C4-2B (cell line): ENCODE measurements at regions not wholly inside any gene's neighbourhood (a gene's known extent, or its start where the extent isn't known, plus 50 kb on each side); places are given as distances from the start of the nearest gene placed in this dataset.

Source experiments
- H3K27ac ChIP-seq: fragments of 450-650 bp; 2 replicates; pipeline ENCODE4 v1.5.1; 2017
- ZFX ChIP-seq: fragments of 450-650 bp; IDR thresholded peaks from 2 replicates; pipeline ENCODE4 v1.6.1; 2017
- TF ChIP-seq, protein P1 (sequence below): fragments of 450-650 bp; conservative IDR thresholded peaks from 2 replicates; pipeline ENCODE4 v1.5.1; 2017; ENCODE audit warnings: mild to moderate bottlenecking

DNA sequence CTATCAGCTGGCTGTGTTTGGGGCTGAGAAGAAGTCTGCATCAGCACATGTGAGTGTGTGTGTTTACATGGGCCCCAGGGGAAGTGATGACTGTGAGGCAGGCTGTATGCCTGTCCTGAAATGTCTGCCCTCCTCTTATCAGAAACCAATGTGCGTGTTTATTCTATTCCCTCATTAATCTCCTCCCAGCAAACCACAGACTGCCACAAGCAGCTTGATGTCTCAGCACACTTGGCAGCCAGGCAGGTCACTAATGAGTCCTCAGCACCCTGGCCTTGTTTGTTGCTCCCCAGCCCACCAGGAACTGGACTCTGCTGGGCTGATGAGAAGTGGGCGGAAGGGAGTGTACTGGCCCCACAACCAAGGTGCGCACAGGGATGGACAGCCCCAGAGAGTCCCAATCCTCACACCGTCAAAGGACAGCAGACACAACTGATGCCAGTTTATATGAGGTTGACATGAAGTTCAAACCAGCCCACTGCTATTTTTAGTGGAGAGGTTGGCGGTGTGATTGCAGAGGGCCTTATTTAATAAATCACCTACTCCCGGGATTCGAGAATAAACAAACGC, 225.8 kb downstream of the ETS1 start:
- H3K27ac ChIP-seq = no peak overlapping the region
- TF ChIP-seq, protein P1, sequence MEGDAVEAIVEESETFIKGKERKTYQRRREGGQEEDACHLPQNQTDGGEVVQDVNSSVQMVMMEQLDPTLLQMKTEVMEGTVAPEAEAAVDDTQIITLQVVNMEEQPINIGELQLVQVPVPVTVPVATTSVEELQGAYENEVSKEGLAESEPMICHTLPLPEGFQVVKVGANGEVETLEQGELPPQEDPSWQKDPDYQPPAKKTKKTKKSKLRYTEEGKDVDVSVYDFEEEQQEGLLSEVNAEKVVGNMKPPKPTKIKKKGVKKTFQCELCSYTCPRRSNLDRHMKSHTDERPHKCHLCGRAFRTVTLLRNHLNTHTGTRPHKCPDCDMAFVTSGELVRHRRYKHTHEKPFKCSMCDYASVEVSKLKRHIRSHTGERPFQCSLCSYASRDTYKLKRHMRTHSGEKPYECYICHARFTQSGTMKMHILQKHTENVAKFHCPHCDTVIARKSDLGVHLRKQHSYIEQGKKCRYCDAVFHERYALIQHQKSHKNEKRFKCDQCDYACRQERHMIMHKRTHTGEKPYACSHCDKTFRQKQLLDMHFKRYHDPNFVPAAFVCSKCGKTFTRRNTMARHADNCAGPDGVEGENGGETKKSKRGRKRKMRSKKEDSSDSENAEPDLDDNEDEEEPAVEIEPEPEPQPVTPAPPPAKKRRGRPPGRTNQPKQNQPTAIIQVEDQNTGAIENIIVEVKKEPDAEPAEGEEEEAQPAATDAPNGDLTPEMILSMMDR = no peak
- no peak for TF ChIP-seq ZFX

DNA sequence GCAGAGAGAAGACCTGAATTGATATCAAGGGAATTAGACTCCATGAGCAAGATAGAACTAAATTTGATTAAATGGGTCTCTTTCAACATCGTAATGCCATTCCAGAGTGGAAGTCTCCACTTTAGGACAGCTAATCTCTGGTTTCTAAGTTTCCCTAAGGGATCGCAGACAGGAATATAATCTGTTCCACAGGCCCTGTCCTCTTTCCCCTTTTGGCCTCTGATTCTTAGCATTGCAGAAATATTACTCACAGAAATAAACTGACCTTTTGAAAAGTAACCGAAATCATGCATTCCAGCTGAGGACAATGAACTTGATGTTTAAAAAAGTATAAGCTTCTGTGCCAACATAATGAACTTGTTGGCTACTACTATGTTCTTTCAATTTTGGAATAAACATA, 227.8 kb downstream of the ETS1 start:
- no peak overlapping the region for H3K27ac ChIP-seq
- no peak for TF ChIP-seq ZFX
- TF ChIP-seq, protein P1 = no peak

DNA sequence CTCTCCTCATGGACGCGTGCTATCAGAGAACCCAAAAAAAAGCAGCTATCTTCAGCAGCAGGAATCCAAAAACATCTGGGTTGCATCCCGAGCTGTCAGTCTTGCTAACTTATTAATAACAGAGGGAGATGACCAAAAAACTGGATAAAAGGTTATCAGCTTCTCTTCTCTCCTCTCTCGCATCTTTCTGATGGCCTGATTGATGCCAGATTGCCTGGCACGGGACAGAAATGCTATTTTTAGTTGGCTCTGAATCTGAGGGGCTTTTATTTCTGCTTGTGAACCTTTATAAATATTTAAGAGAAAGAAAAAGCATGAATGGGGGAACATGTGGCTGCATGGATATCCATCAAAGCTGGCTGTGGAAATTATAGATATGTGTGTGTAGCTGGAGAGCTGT, 230.3 kb downstream of the ETS1 start:
- H3K27ac ChIP-seq = no peak overlapping the region
- TF ChIP-seq ZFX = no peak
- TF ChIP-seq, protein P1 = no peak

DNA sequence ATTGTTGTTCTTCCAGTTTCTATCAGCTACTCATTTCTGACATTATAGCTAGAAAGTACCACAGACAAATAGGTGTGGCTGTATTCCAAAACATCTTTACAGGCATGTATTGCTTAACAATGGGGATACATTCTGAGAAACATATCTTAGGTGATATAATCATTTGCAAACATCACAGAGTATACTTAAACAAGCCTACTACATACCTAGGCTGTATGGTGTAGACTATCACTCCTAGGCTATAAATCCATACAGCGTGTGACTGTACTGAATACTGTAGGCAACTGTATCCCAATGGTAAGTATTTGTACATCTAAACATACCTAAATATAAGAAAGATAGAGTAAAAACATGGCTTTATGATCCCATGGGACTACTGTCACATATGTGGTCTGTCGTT, 231.8 kb downstream of the ETS1 start:
- TF ChIP-seq ZFX = no peak
- TF ChIP-seq, protein P1 = no peak

DNA sequence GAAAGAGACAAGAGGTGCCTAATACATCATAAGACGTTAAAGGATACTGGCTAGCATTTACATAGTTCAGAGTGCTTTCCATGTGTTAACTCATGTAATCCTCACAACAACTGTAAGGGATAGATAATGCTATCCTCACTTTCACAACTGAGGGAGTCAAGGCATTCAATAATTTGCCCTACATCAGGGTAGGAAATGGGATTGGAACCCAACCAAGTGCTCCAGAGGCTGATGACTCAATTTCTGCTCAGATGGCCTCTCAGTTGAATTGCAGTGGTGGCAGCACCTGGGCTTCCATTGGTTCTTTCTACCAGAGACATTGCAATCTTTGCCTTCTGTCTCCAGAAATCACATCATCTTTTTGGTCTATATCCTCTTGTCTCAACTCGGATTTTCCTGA, 232.9 kb downstream of the ETS1 start:
- TF ChIP-seq, protein P1 = no peak
- TF ChIP-seq ZFX = no peak
- H3K27ac ChIP-seq = no peak overlapping the region

More for the DNA sequence above, 231.8 kb downstream of the ETS1 start:
- no peak overlapping the region for H3K27ac ChIP-seq

DNA sequence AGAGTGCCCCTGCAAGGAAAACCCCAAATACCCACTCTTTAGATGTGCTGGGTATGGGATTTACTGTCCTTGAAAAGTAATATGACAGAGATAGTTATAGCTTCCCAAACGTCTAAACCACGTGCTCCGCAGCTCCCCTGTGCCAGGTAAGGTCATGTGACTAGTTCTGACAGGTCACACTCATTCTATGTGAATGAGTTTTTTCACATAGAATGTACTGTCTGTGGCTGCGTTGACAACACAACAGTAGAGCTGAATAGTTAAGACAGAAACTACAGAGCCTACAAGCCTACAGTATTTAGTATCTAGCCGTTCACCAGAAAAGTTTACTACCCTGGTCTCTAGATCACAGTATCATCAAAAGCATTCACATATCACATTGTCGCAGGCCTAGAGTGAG, 236.2 kb downstream of the ETS1 start:
- no peak overlapping the region for H3K27ac ChIP-seq
- no peak for TF ChIP-seq ZFX
- TF ChIP-seq, protein P1 = no peak

DNA sequence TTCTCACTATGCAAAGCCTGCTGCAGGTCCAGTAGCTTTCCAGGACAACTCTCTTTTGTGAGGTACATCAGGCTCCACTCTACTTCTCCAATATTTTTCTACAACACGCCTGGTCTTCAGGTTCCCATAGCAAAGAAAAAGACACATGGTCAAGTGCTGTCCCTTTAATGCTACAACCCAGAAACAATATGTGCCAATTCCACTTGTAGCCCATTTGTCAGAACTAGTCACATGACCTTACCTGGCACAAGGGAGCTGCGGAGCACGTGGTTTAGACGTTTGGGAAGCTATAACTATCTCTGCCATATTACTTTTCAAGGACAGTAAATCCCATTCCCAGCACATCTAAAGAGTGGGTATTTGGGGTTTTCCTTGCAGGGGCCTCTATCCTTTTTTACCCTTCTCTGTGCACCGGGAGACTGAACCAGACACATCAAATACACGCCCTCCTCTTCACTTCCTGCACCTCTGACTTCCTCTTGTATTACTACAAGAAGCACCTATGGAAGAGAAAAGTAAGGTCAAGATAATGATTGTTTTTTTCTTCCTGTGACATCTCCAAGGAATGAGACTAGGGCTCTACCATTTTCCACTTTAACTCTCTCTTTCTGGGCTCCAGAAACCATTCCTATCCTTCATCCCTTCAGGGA, 237.6 kb downstream of the ETS1 start:
- no peak overlapping the region for H3K27ac ChIP-seq
- TF ChIP-seq, protein P1 = no peak
- TF ChIP-seq ZFX = no peak
